ENCODE measurements at regions not wholly inside any gene's neighbourhood (a gene's known extent, or its start where the extent isn't known, plus 50 kb on each side); places are given as distances from the start of the nearest gene placed in this dataset.
A peak's percentile ranks its signal among the peaks of the same experiment; 100 is the strongest.

- Histone ChIP-seq H3K9me3 (peaks cover 0 to under 1% of the 10 kb centered on the region in 2 donors), H3K27me3 (no peaks in the 10 kb centered on the region), H3K36me3 (no peaks in the 10 kb centered on the region), H3K27ac (no peak overlapping the region), H3K4me3 (no peak overlapping the region), H3K4me1 (no peaks in the 10 kb centered on the region)
- ATAC-seq, result no peak
- DNase-seq, result peak in 1 of 4 donors; percentile 17
- TF ChIP-seq CTCF (IDR thresholded peaks at IDR 0.05), result no peak
- intact Hi-C loops (cut with DNase I), result no loop called here
Measured at GRCh38 chr15:56798639-56799038, 65.3 kb upstream of the ZNF280D start.

- intact Hi-C loops (cut with DNase I), result no loop called here
- no peaks in the 10 kb centered on the region for H3K36me3 ChIP-seq
- DNase-seq, result no peak
- H3K27me3 ChIP-seq, result no peaks in the 10 kb centered on the region
- TF ChIP-seq CTCF (IDR thresholded peaks at IDR 0.05), result no peak
- peaks cover 0 to 9% of the 10 kb centered on the region in 2 donors for H3K9me3 ChIP-seq
- no peaks in the 10 kb centered on the region for H3K4me1 ChIP-seq
- H3K4me3 ChIP-seq, result no peak overlapping the region
- no peak overlapping the region for H3K27ac ChIP-seq
- ATAC-seq, result no peak
Measured at GRCh38 chr15:56797720-56798275, 64.5 kb upstream of the ZNF280D start.

GRCh38 chr15:56795502-56795901 is 62.2 kb upstream of the ZNF280D start:
- no peaks in the 10 kb centered on the region for H3K36me3 ChIP-seq
- intact Hi-C loops (cut with DNase I), result no loop called here
- no peak overlapping the region for H3K4me3 ChIP-seq
- ATAC-seq, result peak; percentile 22
- H3K9me3 ChIP-seq, result peaks cover 0 to 18% of the 10 kb centered on the region in 2 donors
- H3K27ac ChIP-seq, result no peak overlapping the region
- no peak for DNase-seq
- no peaks in the 10 kb centered on the region for H3K27me3 ChIP-seq
- H3K4me1 ChIP-seq, result no peaks in the 10 kb centered on the region
- TF ChIP-seq CTCF (IDR thresholded peaks at IDR 0.05), result no peak

GRCh38 chr15:56794553-56795329 is 61.4 kb upstream of the ZNF280D start:
- Histone ChIP-seq H3K27me3 (no peaks in the 10 kb centered on the region), H3K4me1 (no peaks in the 10 kb centered on the region), H3K36me3 (no peaks in the 10 kb centered on the region), H3K27ac (no peak overlapping the region), H3K4me3 (no peak overlapping the region), H3K9me3 (peaks cover 0 to 18% of the 10 kb centered on the region in 2 donors)
- intact Hi-C loops (cut with DNase I), result no loop called here
- ATAC-seq (peak; percentile 69), DNase-seq (peak in 2 of 4 donors; percentile 86 to 92)
- no peak for TF ChIP-seq CTCF (IDR thresholded peaks at IDR 0.05)

- peak; percentile 41 for ATAC-seq
- intact Hi-C loops (cut with DNase I), result no loop called here
Measured at GRCh38 chr15:56794165-56794552, 60.9 kb upstream of the ZNF280D start.

More at GRCh38 chr15:56794165-56794552, 60.9 kb upstream of the ZNF280D start:
- Histone ChIP-seq H3K9me3 (peaks cover 0 to 21% of the 10 kb centered on the region in 2 donors), H3K27ac (no peak overlapping the region), H3K4me3 (no peak overlapping the region), H3K36me3 (no peaks in the 10 kb centered on the region), H3K27me3 (no peaks in the 10 kb centered on the region), H3K4me1 (no peaks in the 10 kb centered on the region)
- DNase-seq, result no peak
- no peak for TF ChIP-seq CTCF (IDR thresholded peaks at IDR 0.05)
